Transverse colon (tissue), 3 donors: ENCODE measurements at regions not wholly inside any gene's neighbourhood (a gene's known extent, or its start where the extent isn't known, plus 50 kb on each side); places are given as distances from the start of the nearest gene placed in this dataset.

ENCODE experiments used
- POLR2A ChIP-seq: fragments of 450-650 bp; IDR thresholded peaks from one replicate; pipeline ENCODE4 v1.6.1; 2016; ENCODE audit warnings: antibody characterized with exemption, mild to moderate bottlenecking, moderate library complexity
- TF ChIP-seq, protein P1 (sequence below), 5 experiments: fragments of 200-600 bp in 3 of 5; fragments of 450-650 bp in 2 of 5; sonication (generic) in 3 of 5; IDR thresholded peaks; 1 replicate in 2 of 5; 2 replicates in 3 of 5; pipeline ENCODE4 v1.5.1; 2016 to 2017; ENCODE audit warnings: antibody characterized with exemption in 5 of 5, inconsistent platforms in 3 of 5, mild to moderate bottlenecking in 2 of 5, moderate library complexity in 1 of 5

DNA sequence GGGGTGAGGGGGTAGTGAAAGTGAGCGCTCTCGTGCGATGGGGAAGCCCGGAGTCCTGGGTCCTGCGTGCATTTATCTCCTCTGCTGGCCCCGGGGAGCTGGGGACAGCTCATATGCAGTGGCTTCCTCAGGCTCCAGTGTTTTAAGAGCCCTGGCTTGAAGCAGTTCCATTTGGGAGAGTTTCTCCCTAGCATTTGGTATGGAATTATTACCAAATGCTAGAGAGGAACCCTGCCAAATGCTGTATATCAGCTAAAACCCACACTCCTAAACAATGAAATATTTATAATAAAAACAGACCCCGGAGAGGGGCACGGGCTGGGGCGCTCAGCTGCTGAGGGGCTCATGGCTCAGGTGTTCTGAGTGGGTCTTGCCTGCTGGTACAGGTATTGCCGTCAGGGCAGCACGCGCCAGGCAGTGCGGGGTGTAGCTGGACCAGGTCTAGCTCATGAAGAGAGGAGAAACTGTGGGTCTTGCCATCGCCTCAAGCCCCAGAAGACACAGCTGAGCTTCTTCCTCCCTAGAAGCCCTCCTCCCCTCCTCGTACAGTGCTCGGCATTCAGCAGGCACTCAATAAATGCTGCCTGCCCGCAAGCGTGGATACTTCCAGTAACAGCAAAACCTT, 163.6 kb upstream of the ZNF536 start:
- TF ChIP-seq POLR2A = no peak
- TF ChIP-seq, protein P1, sequence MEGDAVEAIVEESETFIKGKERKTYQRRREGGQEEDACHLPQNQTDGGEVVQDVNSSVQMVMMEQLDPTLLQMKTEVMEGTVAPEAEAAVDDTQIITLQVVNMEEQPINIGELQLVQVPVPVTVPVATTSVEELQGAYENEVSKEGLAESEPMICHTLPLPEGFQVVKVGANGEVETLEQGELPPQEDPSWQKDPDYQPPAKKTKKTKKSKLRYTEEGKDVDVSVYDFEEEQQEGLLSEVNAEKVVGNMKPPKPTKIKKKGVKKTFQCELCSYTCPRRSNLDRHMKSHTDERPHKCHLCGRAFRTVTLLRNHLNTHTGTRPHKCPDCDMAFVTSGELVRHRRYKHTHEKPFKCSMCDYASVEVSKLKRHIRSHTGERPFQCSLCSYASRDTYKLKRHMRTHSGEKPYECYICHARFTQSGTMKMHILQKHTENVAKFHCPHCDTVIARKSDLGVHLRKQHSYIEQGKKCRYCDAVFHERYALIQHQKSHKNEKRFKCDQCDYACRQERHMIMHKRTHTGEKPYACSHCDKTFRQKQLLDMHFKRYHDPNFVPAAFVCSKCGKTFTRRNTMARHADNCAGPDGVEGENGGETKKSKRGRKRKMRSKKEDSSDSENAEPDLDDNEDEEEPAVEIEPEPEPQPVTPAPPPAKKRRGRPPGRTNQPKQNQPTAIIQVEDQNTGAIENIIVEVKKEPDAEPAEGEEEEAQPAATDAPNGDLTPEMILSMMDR (IDR thresholded peaks at IDR 0.05) = no peak
